NCI-H128 (cell line): ENCODE measurements at regions not wholly inside any gene's neighbourhood (a gene's known extent, or its start where the extent isn't known, plus 50 kb on each side); places are given as distances from the start of the nearest gene placed in this dataset.

Experiments used
- DNase-seq: peaks from one replicate; lab custom pipeline; 2025; ENCODE audit not compliant: unreplicated experiment; lab: John Stamatoyannopoulos, UW

DNA sequence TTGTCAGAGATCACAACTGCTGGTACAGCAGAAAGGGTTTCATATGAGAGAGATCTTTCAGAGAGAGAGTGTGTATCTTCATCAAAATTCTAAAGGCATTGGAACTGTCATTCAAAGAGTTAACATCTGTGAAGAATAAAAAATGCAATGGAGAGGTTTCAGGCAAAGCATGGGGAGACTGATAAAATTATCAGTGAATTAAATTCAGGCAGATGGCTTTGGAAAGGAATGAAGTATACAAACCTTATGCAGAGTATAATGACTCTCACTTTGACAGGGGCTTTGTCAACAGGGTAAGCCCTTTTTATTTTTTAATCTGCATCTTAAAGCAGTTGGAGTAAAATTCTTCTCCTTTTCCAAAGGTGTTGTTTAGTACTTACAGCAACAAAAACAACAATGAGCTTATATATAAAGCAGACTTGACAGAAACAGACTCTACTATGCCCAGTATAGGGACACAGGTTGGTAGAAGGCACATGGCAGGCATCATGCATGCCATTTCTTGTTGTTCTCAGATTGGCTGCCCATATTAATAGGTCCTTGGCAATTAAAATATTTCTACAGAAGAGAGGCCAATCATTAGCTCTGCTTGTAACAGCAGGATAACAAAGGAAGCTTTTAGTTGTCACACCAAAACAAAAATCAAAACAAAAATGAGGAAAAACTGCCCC lies 54.9 kb upstream of the NXPH1 start:
- no peak for DNase-seq

DNA sequence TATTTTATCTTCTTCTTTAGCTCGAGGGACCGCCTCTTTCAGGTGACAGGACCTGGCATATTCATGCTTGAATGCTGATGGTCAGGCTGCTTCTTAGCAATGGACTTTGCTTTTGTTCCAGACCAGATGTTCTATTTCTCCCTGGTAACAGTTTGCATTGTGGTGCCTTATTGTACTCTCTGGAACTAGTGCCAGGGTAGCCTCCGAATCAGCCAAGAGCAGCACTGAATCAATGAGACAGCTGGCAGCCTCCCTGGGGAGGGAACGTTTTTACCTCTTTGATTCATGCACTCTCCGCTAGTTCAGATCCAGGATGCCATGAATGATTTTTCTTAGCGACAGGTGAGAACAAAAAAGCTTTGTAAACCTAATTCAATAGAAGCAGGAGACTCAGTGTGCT lies 54.1 kb upstream of the NXPH1 start:
- DNase-seq = peak; percentile 84

DNA sequence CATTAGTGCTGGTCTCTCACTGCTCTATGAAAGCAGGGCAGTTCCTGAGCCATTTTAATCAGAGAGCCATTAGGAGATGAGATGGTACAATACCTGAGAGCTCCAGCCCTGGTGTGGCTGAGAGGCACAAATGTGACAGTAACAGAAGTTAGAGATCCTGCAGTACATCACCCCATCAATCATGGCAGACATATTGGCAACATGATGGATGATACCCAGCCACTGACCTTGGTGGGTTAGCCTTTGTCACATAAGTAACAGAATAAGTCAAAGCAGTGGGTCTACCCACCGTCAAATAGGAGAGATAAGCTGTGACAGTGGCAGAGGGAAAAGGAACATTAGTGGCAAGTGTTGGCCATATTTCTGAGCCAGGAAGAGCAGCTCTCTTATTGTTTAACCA lies 53.3 kb upstream of the NXPH1 start:
- no peak for DNase-seq

DNA sequence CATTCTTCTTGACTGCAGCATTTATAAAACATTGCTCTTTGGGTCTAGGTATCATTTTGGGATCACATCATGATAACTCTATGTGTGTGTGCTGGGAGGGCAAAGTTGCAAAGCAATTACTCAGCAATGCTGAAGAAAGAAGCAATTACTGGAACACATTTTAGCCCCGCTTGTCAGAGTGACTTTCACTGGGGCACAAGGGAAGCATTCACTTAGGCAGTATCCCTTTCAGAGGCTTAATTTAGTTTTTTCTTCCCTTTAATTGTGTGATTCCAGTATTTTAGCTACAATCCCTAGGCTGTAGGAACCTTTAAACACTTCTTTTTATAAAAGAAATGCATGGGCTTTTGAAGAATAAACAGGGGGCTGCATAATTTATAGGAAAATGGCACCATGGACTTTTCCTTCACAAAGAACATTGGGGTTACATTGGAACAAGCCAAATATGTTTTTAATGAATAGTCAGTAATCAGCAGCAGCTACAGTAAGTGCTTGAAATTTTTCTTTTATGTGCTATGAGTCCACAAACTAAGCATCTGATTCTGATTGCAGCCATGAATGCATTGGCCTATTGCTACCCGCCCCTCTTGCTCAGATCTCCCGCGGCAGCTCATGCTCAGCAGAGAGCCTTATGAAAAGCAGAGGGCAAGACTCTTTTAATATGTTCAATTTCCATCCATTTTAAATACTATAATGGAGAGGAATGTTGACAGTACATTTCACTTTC lies 51.2 kb upstream of the NXPH1 start:
- DNase-seq = no peak
